OCI-LY7 (cell line): ENCODE measurements at regions not wholly inside any gene's neighbourhood (a gene's known extent, or its start where the extent isn't known, plus 50 kb on each side); places are given as distances from the start of the nearest gene placed in this dataset.

Source experiments
- BruUV-seq: library from RNA; stranded (reverse); fragments of 400-500 nt; replicated peaks from 2 replicates; lab custom pipeline; 2021; lab: Mats Ljungman, UMichigan
- CTCF ChIA-PET: fragments of 300-600 bp; sonication (Branson Sonifier 250); formaldehyde crosslinking; loops from one replicate; lab custom pipeline; 2022; ENCODE audit warnings: antibody characterized with exemption; ENCODE audit not compliant: unreplicated experiment; lab: Charles Lee
- POLR2A ChIA-PET: fragments of 300-600 bp; sonication (Branson Sonifier 250); formaldehyde crosslinking; loops from one replicate; lab custom pipeline; 2022; ENCODE audit warnings: antibody characterized with exemption; lab: Charles Lee
- DNase-seq: peaks from one replicate; pipeline ENCODE4 v3.0.0-alpha.2; 2015; ENCODE audit warnings: low spot score
- H2AFZ ChIP-seq: fragments of 200-600 bp; sonication (generic), shearing (Covaris generic); 2 replicates; pipeline ENCODE4 v1.6.1; 2014; ENCODE audit warnings: mild to moderate bottlenecking, antibody characterized with exemption, low read length, moderate library complexity
- H3K27ac ChIP-seq: fragments of 200-600 bp; sonication (generic); 2 replicates; pipeline ENCODE4 v1.5.1; 2014; ENCODE audit warnings: mixed run types, low read depth, mild to moderate bottlenecking, moderate library complexity, low read length, inconsistent platforms; ENCODE audit not compliant: poor library complexity, severe bottlenecking
- H3K36me3 ChIP-seq: fragments of 200-600 bp; sonication (generic); 2 replicates; pipeline ENCODE4 v1.6.1; 2014; ENCODE audit warnings: mild to moderate bottlenecking, antibody characterized with exemption, low read length, moderate library complexity, mixed read lengths; ENCODE audit not compliant: insufficient read depth
- H3K4me1 ChIP-seq: fragments of 200-600 bp; sonication (generic); 2 replicates; pipeline ENCODE4 v1.5.1; 2014; ENCODE audit warnings: mild to moderate bottlenecking, low read length; ENCODE audit not compliant: insufficient read depth, poor library complexity, severe bottlenecking
- H3K4me2 ChIP-seq: fragments of 200-600 bp; sonication (generic); 2 replicates; pipeline ENCODE4 v1.6.1; 2014; ENCODE audit warnings: mild to moderate bottlenecking, low read length
- H3K4me3 ChIP-seq: fragments of 200-600 bp; sonication (generic); 2 replicates; pipeline ENCODE4 v1.5.1; 2014; ENCODE audit warnings: mild to moderate bottlenecking, low read depth, low read length; ENCODE audit not compliant: poor library complexity, severe bottlenecking
- H3K79me2 ChIP-seq: fragments of 200-600 bp; sonication (generic); 2 replicates; pipeline ENCODE4 v1.6.1; 2016; ENCODE audit warnings: low read depth, mild to moderate bottlenecking, low read length, moderate library complexity, mixed read lengths; ENCODE audit not compliant: insufficient read depth
- H3K9me2 ChIP-seq: fragments of 200-600 bp; sonication (generic); 2 replicates; pipeline ENCODE4 v1.6.1; 2016; ENCODE audit warnings: mild to moderate bottlenecking, low read length, mixed read lengths; ENCODE audit not compliant: insufficient read depth
- H3K9me3 ChIP-seq: fragments of 200-600 bp; sonication (generic); 2 replicates; pipeline ENCODE4 v1.6.1; 2014; ENCODE audit warnings: mild to moderate bottlenecking, mixed run types, low read length, mixed read lengths
- H4K20me1 ChIP-seq: fragments of 200-600 bp; sonication (generic); 2 replicates; pipeline ENCODE4 v1.6.1; 2014; ENCODE audit warnings: mild to moderate bottlenecking, antibody characterized with exemption, low read length, moderate library complexity, mixed read lengths; ENCODE audit not compliant: insufficient read depth
- CTCF ChIP-seq: fragments of 200-600 bp; sonication (generic); conservative IDR thresholded peaks from 2 replicates; pipeline ENCODE4 v1.5.1; 2014; ENCODE audit warnings: mild to moderate bottlenecking, antibody characterized with exemption, low read length, moderate library complexity, mixed read lengths
- EZH2phosphoT487 ChIP-seq: fragments of 200-600 bp; sonication (generic); IDR thresholded peaks from 2 replicates; pipeline ENCODE4 v1.6.1; 2018; ENCODE audit warnings: low read depth, borderline replicate concordance, mild to moderate bottlenecking, mixed run types, antibody characterized with exemption, low read length, moderate library complexity, mixed read lengths
- intact Hi-C: fragments of 100-400 bp; cut with micrococcal nuclease; formaldehyde crosslinking; loops from one replicate; pipeline ENCODE4 v1.10.0; 2022; ENCODE audit not compliant: unreplicated experiment

DNA sequence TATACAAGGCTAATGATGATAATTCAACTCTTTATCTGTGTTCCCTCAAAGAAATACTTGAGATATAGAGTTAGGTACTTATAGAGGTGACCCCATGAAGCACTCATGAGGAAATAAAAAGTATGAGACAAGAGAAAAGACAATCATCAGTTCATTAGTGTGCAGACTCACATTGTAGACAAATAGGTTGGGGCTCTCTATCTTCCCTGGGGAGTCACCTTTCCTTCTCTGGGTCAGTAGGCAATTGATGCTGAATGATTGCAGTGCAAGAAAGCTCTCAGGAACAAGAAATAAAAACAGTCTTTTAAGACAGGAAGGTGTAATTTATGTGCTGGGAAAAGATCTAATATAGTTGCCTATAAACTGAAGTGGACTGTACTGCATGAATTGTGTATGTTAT, 1357.6 kb upstream of the EPHA6 start:
- no peaks in the 10 kb centered on the region for H4K20me1 ChIP-seq
- BruUV-seq: no TSS peak
- intact Hi-C loops: no loop called here
- no peaks in the 10 kb centered on the region for H3K9me3 ChIP-seq
- no peak for DNase-seq
- no peaks in the 10 kb centered on the region for H3K9me2 ChIP-seq
- no peaks in the 10 kb centered on the region for H3K4me1 ChIP-seq
- no peak overlapping the region for H2AFZ ChIP-seq
- H3K4me2 ChIP-seq: no peak overlapping the region
- H3K79me2 ChIP-seq: no peaks in the 10 kb centered on the region
- no peaks in the 10 kb centered on the region for H3K36me3 ChIP-seq
- H3K27ac ChIP-seq: no peak overlapping the region
- no peak overlapping the region for H3K4me3 ChIP-seq
- ChIA-PET CTCF (no interaction called here), POLR2A (no interaction called here)
- TF ChIP-seq CTCF: no peak
- no peak for TF ChIP-seq EZH2phosphoT487

- intact Hi-C loops: no loop called here
- H3K27ac ChIP-seq: no peak overlapping the region
- ChIA-PET POLR2A (interaction anchor here (0.7 kb wide), 1 partner anchor 385 kb away, joined by 3 read pairs; no protein-coding TSS in a partner anchor), CTCF (no interaction called here)
- H2AFZ ChIP-seq: no peak overlapping the region
- H3K4me3 ChIP-seq: no peak overlapping the region
- H3K79me2 ChIP-seq: no peaks in the 10 kb centered on the region
- no peaks in the 10 kb centered on the region for H3K9me2 ChIP-seq
- DNase-seq: no peak
- no TSS peak for BruUV-seq
- H3K36me3 ChIP-seq: no peaks in the 10 kb centered on the region
- TF ChIP-seq CTCF (no peak), EZH2phosphoT487 (no peak)
- H3K9me3 ChIP-seq: no peaks in the 10 kb centered on the region
- no peak overlapping the region for H3K4me2 ChIP-seq
- no peaks in the 10 kb centered on the region for H3K4me1 ChIP-seq
- no peaks in the 10 kb centered on the region for H4K20me1 ChIP-seq
Measured at GRCh38 chr3:95459706-95460105, 1354.7 kb upstream of the EPHA6 start.

GRCh38 chr3:95460274-95460673, 1354.1 kb upstream of the EPHA6 start:
- H3K9me2 ChIP-seq: no peaks in the 10 kb centered on the region
- H3K79me2 ChIP-seq: no peaks in the 10 kb centered on the region
- CTCF ChIA-PET: no interaction called here
- POLR2A ChIA-PET: no interaction called here
- no peaks in the 10 kb centered on the region for H3K36me3 ChIP-seq
- no peak overlapping the region for H3K27ac ChIP-seq
- H2AFZ ChIP-seq: no peak overlapping the region
- no TSS peak for BruUV-seq
- H3K4me1 ChIP-seq: no peaks in the 10 kb centered on the region
- H4K20me1 ChIP-seq: no peaks in the 10 kb centered on the region
- intact Hi-C loops: no loop called here
- H3K4me3 ChIP-seq: no peak overlapping the region
- H3K4me2 ChIP-seq: no peak overlapping the region
- TF ChIP-seq EZH2phosphoT487: no peak
- TF ChIP-seq CTCF: no peak
- no peaks in the 10 kb centered on the region for H3K9me3 ChIP-seq
- no peak for DNase-seq
